Testis (tissue), 2 donors: ENCODE measurements at regions not wholly inside any gene's neighbourhood (a gene's known extent, or its start where the extent isn't known, plus 50 kb on each side); places are given as distances from the start of the nearest gene placed in this dataset.

Source experiments
- POLR2A ChIP-seq: fragments of 450-650 bp; IDR thresholded peaks from one replicate; pipeline ENCODE4 v1.6.1; 2017; ENCODE audit warnings: antibody characterized with exemption, mild to moderate bottlenecking, moderate library complexity
- TF ChIP-seq, protein P1 (sequence below), 3 experiments: fragments of 450-650 bp in 2 of 3; fragments of 200-600 bp in 1 of 3; sonication (generic) in 1 of 3; IDR thresholded peaks; one replicate each; pipeline ENCODE4 v1.5.1; 2016 to 2019; ENCODE audit warnings: antibody characterized with exemption in 3 of 3, mild to moderate bottlenecking in 2 of 3, moderate library complexity in 1 of 3

DNA sequence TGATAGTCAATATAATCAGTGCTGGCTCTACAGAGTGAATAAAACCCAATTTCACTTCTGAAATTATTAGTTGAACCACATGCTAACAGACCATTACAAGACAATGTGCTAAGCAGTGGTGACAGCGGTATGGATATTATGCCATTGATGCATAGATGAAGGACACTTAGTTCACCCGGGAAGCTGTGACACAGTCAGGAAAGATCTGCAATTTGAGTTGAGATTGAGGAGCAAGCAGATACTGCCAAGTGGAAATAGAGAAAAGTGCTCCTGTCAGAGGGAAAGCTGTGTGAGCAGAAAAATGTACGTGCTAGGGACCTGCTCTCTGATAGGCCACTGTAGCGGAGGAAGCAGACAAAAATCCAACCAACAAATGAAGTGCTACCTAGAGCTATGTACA is 529.5 kb upstream of the CDH2 start:
- TF ChIP-seq, protein P1, sequence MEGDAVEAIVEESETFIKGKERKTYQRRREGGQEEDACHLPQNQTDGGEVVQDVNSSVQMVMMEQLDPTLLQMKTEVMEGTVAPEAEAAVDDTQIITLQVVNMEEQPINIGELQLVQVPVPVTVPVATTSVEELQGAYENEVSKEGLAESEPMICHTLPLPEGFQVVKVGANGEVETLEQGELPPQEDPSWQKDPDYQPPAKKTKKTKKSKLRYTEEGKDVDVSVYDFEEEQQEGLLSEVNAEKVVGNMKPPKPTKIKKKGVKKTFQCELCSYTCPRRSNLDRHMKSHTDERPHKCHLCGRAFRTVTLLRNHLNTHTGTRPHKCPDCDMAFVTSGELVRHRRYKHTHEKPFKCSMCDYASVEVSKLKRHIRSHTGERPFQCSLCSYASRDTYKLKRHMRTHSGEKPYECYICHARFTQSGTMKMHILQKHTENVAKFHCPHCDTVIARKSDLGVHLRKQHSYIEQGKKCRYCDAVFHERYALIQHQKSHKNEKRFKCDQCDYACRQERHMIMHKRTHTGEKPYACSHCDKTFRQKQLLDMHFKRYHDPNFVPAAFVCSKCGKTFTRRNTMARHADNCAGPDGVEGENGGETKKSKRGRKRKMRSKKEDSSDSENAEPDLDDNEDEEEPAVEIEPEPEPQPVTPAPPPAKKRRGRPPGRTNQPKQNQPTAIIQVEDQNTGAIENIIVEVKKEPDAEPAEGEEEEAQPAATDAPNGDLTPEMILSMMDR (IDR thresholded peaks at IDR 0.05), result no peak
- no peak for TF ChIP-seq POLR2A
